GM18507 (cell line): ENCODE measurements at regions not wholly inside any gene's neighbourhood (a gene's known extent, or its start where the extent isn't known, plus 50 kb on each side); places are given as distances from the start of the nearest gene placed in this dataset.

ENCODE experiments used
- DNase-seq: peaks from one replicate; pipeline ENCODE4 v3.0.0; 2011; ENCODE audit warnings: low read depth; ENCODE audit not compliant: insufficient read length; ENCODE audit errors: extremely low spot score
- FAIRE-seq: peaks from 2 replicates; lab custom pipeline; 2011; peaks lifted over from hg19 to GRCh38; lab: Jason Lieb, UNC

DNA sequence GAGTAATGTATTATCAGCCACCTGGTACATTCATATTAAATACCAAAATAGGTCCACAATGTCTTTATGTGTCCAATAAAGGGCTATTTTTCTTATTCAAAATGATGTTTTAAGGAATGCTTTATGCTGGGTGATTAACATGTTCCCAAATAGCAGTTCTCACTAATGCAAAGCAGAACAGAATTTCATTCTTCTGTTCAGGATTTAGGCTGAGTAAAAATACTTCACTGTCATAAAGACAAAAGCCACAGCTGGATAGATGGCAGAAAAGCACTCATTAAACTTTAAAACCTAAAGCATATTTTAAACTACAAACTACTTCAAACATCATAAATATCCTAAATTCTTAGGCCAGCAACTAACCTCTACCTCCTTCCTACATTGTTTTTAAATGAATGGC, 244.0 kb downstream of the TMA16 start:
- DNase-seq: no peak

DNA sequence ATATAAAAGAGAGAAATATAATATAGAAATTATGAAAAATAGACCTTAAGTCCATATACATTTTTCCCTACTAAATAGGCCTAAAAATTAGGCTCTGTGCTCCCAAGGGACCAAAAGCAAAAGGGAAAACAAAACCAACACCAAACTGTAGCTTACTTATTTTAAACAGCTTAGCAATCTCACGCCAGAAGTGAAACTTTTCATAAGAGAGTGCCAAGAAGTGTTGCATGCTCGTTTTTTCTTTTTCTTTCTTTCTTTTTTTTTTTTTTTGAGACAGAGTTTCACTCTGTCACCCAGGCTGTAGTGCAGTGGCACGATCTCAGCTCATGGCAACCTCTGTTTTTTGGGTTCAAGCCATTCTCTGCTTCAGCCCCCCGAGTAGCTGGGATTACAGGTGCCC, 250.4 kb downstream of the TMA16 start:
- DNase-seq: peak; percentile 42
- FAIRE-seq: peak; percentile 92

More for the DNA sequence above, 244.0 kb downstream of the TMA16 start:
- FAIRE-seq: no peak

DNA sequence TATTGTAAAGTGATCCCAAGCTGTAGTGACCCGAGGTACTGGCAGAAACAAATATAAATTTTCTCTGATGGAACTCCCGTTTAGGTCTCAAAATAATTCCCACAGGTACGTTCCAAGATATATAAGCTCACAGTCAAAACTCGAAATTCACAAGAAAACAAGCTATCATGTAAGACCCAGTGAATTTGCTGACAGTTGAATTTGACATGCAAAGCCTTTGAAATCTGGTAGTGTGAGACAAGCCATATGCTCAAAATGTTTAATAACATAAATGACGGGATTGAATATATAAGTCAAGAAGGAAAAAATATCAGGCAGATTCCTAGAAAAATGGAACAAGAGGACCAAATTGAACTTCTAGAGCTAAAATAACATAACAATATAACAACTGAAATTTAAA, 252.8 kb downstream of the TMA16 start:
- DNase-seq: no peak
- FAIRE-seq: no peak

DNA sequence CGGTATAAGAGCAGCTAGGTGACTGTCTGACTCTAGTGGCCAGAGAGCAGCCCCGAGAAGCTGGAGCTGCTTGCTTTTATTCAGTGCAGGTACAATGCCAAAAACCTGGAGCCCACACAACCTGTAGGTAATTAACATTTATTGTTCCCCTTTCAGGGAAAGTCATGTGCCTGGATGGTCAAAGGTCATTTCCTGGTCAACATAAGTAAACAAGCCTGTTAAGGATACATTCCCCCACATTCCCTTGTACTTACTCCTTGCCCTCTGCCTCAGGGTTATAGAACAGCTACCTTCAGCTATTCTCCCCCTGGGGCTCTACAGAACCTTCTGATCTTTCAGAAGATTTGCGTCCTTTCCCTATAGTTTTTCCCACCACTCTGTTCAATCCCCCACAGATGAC, 253.4 kb downstream of the TMA16 start:
- FAIRE-seq: no peak
- DNase-seq: no peak

DNA sequence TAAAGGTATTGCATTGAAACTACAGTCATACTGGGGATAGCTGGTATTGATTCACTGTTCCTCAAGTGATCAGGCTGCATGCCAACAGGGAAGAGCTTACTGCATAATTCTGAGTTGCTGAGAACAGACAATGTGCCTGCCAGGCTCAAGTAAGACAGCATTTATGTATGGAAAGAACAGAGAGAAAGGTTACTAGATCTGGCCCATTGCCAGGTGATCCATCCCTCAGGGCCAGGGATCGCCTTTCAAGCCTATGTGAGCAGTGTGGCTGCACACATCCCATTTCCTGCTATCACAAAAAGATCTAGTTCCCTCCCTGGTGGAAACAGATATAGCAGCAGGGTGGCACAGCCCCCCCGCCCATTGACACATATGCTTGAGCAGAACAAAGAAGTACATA, 254.0 kb downstream of the TMA16 start:
- DNase-seq: no peak
- FAIRE-seq: no peak

DNA sequence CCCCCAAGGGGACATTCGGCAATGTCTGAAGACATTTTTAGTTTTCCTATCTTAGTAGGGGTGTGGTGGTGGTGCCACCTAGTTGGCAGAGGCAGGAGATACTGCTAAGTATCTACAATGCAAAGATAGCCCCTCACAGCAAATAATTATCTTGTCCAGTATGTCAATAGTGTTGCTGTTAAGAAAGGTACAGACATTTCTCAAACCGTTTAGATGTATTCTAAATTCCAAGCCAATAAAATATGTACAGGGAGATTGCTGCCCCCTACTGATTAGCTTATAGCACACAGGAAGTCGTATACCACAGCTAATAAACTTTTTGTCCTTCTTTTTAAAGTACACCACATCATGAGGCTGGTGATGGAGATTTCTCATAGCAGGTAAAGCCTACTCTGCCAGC, 260.5 kb downstream of the TMA16 start:
- DNase-seq (no peak), FAIRE-seq (peak; percentile 84)

DNA sequence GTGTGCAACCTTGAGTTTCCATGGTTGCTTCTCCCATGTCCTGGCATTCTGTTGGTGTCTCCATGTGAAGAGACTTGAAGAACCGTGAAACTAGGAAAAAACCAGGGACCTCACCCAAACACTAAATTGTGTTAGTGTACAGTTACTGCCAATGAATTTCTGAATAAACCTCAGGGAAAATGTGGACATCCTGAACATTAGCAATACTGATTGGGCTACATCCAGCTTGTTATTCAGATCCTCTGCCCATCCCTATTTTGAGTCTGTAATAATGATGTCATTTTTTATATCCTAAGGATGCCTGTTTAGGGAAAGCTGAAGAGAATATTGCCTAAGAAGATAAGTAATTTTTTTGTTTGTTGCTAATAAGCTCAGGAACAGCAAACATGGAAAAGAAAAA, 262.7 kb downstream of the TMA16 start:
- no peak for FAIRE-seq
- DNase-seq: no peak

DNA sequence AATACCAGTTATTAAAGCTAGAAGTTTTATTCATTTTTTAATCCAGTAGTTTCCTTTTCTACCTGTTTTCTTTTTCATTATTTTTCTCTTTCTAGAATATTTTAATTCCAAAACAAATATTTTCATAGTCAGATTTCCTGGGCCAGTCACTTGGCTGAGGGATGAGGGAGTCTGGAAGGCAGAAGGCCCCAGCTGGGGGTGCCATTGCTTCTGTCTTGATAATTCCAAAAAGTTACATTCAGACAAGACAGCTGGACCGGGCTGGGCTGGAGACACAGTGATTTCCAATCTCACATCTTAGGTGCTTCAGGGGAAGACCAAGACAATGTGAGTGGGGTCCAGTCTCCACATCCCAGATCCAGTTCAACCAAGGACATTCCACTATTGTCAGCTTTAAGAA, 263.5 kb downstream of the TMA16 start:
- FAIRE-seq (no peak), DNase-seq (no peak)

DNA sequence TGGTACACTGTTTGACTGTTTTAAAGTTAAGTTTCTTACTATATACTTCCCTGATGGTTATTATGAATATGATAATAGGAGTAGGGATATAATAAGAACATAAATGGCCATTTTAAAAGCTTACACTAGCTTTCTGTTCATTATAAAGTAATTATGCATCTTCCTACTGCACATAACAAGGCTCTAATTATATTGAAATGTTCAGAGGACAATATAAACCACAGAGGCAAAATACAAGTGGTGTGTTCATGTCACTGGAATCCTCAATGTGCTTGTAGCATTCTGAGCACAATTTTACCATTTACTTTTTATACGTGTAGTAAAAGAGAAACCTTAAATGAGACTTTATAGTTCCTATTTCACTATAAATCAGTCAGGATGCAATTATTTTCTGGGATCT, 268.3 kb downstream of the TMA16 start:
- DNase-seq: no peak
- no peak for FAIRE-seq

DNA sequence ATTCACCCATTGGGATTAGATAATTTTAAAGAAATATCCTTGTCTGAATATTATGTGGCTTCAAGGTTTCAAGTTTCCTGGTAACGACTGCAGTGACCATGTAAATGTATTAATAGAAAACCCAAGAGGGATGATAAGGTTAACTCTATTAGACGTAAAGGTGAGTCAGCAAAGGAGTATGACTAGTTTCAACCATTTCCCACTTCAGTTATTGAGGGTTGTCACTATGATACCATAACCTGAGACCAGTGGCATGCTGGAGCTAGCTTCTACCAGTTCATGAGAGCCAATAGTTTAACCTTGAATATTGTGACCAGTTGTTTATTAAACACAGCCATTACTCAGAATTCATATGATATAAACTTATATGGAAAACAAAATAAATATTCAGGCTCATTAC, 270.1 kb downstream of the TMA16 start:
- DNase-seq (no peak), FAIRE-seq (no peak)

DNA sequence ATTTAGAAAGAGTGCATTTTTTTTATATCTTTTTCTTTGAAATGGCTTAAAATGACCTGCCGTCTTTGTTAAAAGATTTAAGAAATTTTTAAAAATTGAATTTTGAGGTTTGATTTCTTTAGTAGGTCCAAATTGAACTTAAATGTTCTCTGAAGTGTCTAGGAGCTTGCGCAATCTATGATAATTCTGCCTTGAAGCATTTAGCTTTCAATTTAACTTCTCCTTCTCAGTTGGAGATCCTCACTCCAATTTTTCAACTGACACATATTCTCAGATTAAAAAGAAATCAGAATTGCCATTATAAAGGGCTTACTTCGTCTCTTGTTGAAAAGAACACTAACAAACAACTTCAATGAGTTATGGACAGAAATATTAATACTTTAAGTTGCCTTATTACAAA, 273.5 kb downstream of the TMA16 start:
- no peak for DNase-seq
- no peak for FAIRE-seq

DNA sequence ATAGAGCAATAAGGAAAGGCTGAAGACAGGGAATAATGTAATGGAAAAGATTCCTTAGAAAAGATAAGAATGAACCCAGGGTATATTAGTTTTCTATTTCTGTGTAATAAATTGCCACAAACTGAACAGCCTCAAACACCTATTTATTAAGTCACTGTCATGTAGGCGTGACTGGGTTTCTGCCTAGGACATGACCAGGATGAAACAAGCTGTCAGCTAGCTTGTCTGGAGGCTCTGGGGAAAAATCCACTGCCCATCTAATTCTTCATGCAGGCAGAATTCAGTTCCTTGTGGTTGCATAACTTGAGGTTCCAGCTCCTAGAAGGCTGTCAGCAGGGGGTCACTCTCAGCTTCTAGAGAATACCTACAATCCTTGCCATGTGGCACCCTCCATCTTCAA, 277.7 kb downstream of the TMA16 start:
- FAIRE-seq (no peak), DNase-seq (no peak)

DNA sequence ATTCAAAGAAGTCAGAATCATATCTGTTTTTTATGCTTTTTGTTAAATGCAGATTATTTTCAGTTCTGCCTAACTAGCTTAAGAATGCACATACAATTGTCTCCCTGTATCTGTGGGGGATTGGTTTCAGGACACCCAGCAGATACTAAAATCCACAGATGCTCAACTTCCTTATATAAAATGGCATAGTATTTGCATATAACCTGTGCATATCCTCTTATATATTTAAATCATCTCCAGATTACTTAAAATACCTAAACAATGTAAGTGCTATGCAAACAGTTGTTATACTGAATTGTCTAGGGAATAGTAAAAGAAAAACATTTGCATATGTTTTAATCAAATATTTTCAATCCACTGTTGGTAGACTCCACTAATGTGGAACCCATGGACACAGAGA, 279.4 kb downstream of the TMA16 start:
- no peak for DNase-seq
- FAIRE-seq: no peak

DNA sequence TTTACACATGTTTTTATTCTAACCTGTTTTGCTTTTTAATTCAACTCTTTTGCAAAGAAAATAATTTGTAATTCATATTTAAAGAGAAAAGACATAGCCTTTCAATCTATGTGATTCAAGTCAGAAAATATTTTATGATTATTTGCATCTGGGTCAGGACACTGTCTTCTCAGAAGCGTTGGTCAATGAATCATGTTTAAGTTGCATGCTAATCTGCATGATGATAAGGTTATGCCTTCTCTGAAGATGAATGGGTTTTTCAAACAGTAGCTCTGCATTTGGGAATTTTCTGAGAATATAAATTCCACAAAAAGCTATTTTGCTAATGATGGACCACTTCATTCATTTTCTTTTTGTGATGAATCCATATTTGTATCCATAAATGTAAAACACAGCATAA, 282.5 kb downstream of the TMA16 start:
- no peak for FAIRE-seq
- no peak for DNase-seq

DNA sequence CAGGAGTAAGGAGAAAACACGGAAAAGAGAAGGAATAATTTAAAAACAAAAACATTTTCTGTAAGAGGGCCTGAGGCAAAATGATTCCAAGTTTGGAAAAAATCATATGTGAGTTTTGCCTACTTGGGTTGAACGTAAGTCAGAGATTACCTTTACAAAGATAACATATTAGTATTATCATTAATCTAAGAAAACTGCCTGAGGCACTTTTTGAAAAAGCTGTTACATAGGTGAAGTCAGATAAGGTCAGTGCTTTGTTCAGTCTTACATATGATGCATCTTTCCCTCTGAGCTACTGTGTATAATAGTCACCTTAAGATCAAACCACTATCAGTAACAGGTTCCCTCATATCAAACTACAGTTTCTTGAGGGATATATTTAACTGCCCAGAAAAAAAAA, 287.2 kb downstream of the TMA16 start:
- no peak for DNase-seq
- no peak for FAIRE-seq

DNA sequence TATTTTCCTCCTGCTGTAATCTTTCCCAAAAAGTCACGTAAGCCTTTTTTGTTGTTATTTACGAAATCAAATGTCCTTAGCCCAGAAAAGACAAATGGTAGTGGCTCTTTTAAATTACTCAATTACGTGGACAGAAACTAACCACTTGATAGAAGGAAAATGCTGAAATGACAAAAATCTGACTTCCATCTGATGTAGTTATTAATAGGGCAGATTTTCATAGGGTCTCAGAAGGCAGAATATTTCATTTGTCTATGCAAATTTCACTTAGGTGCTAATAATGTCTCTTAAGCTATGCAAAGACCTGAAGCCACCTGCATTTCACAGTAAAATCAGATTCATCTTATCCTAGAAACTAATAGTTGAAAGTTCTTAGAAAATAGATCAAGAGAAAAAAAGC, 295.7 kb downstream of the TMA16 start:
- no peak for FAIRE-seq
- no peak for DNase-seq

DNA sequence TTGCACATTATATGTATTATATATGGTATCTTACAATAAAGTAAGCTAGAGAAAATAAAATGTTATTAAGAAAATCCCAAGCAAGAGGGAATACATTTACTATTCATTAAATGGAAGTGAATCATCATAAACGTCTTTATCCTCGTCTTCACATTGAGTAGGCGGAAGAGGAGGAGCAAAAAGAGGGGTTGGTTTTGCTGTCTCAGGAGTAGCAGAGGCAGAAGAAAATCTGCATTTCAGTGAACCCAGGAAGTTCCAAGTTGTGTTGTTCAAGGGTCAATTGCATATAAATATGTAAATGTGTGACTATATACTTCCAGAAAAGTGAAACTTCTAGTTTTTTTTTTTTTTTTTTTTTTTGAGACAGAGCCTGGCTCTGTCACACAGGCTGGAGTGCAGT, 301.4 kb downstream of the TMA16 start:
- DNase-seq (no peak), FAIRE-seq (no peak)

DNA sequence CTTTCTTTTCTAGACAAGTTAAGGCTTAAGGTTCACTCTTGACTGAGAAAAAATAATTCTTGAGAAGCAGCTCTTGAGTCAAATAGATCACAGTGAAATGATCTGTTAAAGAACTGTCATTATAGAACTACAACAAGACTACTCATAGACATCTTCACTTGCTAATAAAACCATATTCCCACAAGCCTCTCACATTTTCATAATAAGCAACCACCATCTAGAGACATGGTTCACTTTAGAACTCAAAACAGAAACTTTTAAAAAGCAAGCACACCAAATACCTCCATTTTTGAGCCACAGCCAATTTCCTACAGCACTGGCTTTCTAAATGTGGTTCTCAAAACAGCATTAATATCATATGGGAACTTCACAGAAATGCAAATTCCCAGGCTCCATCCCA, 309.5 kb downstream of the TMA16 start:
- FAIRE-seq (no peak), DNase-seq (no peak)

DNA sequence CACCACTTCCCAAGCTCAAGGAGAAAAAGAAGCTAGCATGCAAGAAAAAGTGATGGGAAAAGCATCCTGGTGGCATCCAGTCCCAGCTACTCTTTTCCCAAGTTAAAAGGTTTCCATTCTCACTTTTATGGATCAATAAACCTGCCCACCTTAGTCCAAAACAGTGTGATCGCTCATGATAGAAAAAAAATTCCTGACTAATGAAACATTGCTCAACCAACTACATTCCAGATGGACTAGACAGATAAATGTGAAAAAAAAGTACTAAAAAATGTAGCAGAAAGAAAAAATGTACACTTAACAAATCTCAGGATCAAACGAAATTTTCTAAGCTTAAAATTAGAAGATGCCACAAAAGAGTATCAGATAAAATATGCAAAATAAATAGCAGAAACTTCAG, 312.2 kb downstream of the TMA16 start:
- FAIRE-seq (no peak), DNase-seq (no peak)

DNA sequence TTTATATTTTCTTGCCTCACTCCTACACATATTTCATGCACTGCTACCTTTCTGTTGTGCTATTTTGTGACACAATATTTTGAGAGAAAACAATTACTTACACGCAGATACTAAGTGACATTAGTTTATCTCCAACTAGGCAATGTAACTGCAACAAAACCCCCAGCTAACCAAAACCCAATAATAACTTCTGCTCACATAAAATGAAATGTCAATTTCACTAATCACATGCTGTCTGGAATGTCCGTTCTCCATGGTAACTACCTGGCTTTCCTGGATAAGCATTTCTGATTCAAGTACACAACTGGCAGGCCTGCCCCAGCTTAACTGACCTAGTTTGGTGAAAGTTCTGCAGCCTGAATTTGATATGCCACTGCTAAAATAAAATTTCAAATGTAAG, 313.5 kb downstream of the TMA16 start:
- FAIRE-seq (no peak), DNase-seq (no peak)

DNA sequence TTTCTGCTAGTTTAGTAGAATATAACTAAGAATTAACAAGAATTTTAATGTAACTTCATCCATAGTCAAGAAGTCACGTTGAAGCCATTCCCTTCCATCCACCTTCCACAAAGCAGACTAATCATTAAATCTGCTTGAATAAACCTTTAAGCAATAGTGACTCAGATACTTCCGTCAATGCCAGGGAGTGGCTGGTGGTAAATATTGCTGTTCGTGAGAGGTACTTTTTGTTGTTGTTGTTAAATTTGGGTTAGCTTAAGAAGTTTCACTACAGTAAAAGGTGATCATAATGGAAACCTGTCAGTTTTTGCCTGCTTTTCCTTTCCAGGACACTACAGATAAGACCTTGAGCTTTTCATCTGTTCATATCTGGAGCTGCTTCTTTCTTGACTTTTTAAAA, 316.3 kb downstream of the TMA16 start:
- DNase-seq (peak; percentile 2), FAIRE-seq (peak; percentile 72)

DNA sequence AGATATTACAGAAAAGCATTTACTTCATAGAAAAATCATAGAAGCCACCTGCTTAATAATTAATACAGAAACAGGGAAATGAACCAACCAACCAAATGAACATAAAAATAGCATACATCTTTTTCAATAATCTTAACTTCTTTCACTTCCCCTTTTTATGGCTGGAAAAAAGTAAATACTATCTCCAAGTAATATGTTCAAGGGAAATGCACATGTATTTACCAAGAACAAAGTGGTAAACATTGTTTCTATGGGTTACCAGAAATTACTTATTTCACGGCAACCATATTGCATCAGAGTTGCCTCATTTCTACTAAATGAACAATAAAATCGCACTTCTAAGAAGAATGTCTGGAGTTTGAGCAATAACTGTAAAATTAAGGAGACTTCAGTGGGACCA, 321.3 kb downstream of the TMA16 start:
- peak; percentile 80 for FAIRE-seq
- peak; percentile 20 for DNase-seq

DNA sequence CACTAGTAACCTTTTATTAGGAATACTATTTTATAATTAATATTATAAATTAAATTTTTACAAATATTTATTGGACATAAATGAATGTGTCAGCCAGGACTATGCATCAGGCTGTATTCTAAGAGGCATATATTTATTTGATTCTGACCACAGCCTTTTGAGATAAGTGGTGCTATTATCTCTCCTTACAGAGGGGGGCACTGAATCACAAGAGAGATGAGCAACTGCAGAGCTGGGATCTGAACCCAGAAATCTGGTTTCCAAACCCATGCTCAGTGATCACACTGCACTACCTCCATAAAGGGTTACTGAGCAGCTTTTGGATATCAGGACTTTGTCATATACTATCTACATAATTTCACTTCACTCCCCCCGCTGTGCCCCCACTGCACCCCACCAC, 322.0 kb downstream of the TMA16 start:
- no peak for FAIRE-seq
- DNase-seq: no peak
